HT-29 (cell line): ENCODE measurements at regions not wholly inside any gene's neighbourhood (a gene's known extent, or its start where the extent isn't known, plus 50 kb on each side); places are given as distances from the start of the nearest gene placed in this dataset.

Experiments used
- DNase-seq: peaks from one replicate; pipeline ENCODE4 v3.0.0-alpha.2; 2015; ENCODE audit warnings: low spot score

GRCh38 chr4:135227842-135228241, 1026.3 kb upstream of the PABPC4L start:
- no peak for DNase-seq

- no peak for DNase-seq
These were observed 1024.0 kb upstream of the PABPC4L start for GRCh38 chr4:135225551-135225950.

GRCh38 chr4:135210341-135210740, 1008.8 kb upstream of the PABPC4L start:
- DNase-seq = no peak

DNA sequence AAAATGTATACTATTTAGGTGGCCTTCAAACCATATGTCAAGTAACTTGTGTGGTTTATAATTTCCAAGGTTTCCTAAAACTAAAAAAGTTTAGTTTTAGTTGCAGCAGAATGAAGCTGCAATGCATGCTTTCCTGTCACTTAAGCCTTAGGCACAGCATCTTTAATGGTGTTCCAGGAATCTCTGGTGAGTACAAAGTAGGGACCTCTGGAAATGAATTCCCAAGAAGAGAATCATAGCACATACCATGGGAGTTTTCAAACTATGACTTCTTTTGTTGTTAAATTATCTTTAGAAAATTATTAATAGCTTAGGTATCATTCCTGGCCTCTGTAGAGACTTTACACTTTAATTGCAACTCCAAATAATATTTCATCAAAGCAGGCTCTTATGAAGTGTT, 1005.9 kb upstream of the PABPC4L start:
- DNase-seq = no peak

DNA sequence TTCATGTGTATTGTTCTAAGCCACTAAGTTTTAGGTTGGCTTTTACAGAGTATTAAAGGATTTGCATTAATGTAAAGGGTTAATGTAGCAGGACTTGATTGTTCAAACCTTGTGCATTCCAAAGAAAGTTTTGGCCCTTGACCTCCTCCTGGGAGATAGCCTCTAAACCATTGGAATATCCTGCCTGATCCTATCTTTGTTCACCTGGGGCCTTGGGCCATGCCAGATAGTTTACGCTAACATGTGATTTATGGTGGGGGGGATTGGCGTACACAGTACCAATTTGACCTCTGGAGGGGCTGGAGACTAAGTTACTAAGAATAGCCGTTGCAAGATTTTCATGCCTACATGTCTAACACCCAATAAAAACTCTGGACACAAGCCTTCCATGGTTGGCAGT, 1002.7 kb upstream of the PABPC4L start:
- no peak for DNase-seq

DNA sequence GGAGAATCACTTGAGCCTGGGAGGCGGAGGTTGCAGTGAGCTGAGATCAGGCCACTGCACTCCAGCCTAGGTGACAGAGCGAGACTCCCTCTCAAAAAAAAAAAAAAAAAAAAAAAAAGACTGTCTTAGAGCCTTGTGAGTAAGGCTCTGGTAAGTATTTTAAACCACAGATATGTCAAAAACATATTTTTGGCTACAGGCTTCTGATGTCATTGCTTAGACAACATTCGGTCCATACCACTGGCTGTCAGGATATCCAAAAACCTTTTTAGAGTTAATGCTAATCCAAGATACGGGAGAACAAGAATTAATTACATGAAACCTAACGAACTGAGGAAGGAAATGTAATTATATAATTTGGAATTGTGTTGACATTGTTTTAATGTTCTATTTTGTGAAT, 999.5 kb upstream of the PABPC4L start:
- DNase-seq = no peak

- no peak for DNase-seq
These were observed 996.1 kb upstream of the PABPC4L start for GRCh38 chr4:135197641-135198040.

GRCh38 chr4:135194477-135194876, 992.9 kb upstream of the PABPC4L start:
- no peak for DNase-seq

- no peak for DNase-seq
These were observed 991.4 kb upstream of the PABPC4L start for GRCh38 chr4:135192751-135193535.

DNA sequence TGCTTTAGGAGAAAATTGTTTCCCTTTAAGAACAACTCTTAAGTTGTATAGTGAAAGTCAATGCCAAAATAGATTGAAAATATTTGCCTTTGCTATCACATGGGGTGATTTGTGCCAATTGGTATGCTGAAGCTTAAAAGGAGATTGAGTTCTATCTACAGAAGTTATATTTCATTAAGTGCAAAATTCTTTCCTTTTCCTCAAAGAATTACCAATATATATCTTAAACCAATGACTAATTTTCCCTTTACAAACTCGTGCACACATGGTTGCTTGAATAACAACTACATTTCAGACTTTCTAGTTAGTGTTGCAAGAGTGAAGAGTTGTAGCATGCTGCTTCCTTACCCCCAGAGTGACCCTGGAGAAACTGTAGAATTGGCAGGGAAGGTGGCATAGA, 990.0 kb upstream of the PABPC4L start:
- no peak for DNase-seq

- DNase-seq = no peak
These were observed 984.4 kb upstream of the PABPC4L start for GRCh38 chr4:135186002-135186401.

DNA sequence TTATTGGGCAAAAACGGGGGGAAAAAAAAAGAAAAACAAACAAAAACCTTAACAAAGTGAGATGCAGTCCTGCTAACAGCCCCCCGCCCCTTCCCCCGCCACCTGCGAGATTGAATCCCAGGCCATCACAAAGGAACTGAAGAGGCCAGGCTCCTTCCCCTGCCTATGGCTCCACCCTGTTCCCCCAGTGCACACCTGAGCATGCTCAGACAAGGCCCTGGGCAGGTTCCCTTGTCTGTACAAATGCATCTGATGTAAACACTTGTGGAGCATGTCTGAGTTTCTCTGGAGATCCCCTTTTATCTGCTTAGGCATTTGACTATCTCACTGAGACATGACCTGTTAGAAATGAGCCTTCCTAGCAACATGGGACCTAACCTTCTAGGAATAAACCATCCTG, 983.7 kb upstream of the PABPC4L start:
- no peak for DNase-seq

DNA sequence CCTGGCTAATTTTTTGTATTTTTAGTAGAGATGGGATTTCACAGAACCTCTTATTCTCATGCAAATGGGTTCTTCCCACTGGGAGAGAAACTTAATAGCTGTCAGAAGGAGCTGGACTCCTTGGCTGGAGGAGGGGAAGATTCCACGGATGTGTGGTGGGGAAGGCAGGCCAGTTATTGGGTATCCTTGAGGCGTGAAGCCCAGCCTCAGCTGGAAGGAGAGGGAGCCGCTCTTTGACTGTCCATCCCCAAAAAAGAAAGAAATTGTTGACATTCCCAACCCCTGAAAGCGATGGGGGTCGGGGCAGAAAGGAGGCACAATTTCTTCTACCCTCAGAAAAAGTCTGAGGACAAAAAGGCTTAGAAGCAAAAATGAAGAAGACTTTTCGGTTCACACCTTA, 983.1 kb upstream of the PABPC4L start:
- DNase-seq = no peak

- no peak for DNase-seq
These were observed 975.7 kb upstream of the PABPC4L start for GRCh38 chr4:135177321-135177720.

- no peak for DNase-seq
These were observed 965.1 kb upstream of the PABPC4L start for GRCh38 chr4:135166661-135167060.

DNA sequence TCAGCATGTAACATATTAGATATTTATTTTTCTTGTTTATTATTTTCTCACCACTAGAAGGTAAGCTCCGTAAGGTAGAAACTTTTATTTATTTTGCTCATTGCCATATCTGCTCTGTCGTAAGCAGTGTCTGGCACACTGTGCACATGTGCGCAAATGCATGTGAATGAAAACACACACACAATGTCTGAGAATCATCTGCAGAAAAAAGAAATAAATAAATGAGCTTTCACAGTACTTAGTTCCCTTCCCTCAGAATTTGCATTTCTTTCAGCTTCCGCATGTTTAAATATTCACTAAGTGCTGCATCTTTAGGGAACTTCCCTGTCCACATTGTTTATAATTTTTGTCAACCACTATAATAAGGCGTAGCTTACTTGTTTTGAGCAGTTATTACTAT, 963.0 kb upstream of the PABPC4L start:
- no peak for DNase-seq

DNA sequence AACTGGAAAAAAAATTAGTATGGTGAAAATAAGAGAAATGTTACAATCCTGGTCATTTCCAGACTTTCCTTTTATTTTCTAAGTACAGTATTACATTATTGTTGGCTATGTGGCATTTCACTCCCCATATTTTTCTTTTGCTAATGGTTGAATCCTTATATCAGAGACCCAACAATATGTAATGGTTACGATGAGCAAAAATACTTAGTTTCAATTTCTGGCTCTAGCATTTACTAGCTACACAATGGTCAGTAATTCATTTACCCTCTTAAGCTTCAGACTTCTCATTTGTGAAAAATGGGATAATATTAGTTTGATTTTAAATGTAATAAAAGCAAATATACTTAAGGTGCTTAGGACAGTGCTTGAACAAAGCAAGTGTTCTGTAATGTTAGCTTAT, 942.9 kb upstream of the PABPC4L start:
- DNase-seq = no peak

GRCh38 chr4:135124196-135124595, 922.6 kb upstream of the PABPC4L start:
- no peak for DNase-seq

GRCh38 chr4:135123632-135124031, 922.0 kb upstream of the PABPC4L start:
- DNase-seq = no peak

DNA sequence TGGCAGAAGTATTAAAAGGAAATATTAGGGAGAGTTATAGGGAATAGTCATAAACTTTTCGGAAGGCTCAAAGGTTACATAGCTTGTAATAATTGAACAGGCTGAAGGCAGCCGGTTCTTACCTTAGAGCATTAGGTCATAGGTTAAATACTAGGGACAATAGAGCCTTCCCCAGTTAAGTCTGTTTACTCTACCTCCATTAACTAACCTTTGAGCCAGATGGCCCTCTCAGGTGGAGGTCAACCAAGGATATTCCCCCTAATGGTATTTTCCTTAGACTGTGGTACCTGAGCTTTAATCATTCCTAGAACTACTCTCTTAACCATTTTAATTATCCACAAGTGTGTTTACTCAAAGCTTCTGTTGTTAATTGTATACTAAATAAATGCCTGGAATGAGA, 920.9 kb upstream of the PABPC4L start:
- no peak for DNase-seq

DNA sequence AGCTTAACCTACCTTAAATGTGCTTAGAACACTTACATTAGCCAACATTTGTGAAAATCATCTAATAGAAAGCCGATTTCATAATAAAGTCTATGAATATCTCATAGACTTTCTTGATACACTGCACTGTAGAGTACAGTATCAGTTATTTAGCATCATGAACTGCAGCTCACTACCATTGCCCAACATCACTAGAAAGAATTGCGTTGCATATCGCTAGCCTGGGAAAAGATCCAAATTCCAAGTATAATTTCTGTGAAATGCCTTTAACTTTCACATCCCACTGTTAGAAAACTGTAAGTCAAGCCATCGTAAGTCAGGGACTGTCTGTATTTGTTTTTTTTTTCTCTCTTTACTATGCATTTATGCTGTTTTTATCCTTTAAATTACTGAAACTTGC, 918.6 kb upstream of the PABPC4L start:
- no peak for DNase-seq

DNA sequence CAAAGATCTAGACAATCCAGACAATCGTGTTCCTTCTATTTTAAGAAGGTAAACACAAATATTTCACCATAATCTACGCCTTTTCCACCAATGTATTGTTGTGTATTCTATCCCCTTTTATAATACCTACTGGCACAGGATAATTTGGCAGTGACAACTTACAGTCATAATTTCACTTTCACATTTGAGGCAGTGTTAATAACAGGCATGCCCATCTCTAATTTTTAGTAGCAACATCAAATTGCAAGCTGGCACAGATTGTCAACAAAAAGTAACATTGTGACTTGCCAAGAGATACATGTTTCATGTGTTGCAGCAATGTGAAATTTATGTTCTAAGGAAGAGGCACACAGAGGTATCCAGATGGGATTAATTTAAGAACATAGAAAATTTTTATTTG, 912.5 kb upstream of the PABPC4L start:
- no peak for DNase-seq

DNA sequence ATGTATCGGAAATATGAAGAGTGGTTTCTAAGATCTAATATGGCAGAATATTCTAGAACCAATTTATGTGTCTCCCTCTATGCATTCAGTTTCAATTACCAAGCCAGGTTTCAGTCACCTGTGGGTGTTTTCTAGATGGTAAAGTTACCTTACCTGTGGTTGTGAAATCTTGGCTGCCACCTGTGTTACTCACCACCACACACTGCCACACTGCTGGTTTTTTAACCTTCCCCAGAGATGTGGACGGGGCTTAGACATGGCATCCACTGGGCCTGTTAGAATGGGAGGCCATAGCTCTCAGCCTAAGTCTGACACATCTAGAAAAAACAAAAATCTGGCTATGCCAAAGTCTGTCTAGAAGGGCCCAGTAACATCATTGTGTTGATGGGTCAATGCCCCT, 896.5 kb upstream of the PABPC4L start:
- DNase-seq = no peak

DNA sequence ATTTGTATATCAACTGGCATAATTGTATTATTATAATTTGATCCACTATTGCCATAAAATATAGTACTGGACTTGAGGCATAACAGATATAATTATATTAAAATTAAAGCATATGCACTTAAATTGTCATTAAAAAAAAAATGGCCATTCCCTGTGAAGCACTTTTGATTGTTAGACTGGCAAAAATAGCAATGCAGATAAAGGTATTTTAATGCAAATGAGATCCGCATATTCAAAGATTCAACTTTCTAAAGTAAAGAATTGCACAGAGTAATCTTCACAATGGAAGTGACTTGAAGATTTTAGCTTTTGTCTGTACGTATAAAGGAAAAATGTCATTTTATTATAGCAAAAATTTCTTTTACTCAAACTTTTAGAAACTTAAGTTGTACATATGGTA, 871.8 kb upstream of the PABPC4L start:
- no peak for DNase-seq
